HCT116 (cell line): ENCODE measurements at regions not wholly inside any gene's neighbourhood (a gene's known extent, or its start where the extent isn't known, plus 50 kb on each side); places are given as distances from the start of the nearest gene placed in this dataset.

Experiments
- ATAC-seq: fragments of 200-7000 bp; cut with Tn5 transposase; 2 replicates; pipeline ENCODE4 v1.9.1; 2020; ENCODE audit warnings: mild to moderate bottlenecking, moderate library complexity
- BruUV-seq: library from RNA; stranded (reverse); fragments of 400-500 nt; replicated peaks from 2 replicates; lab custom pipeline; 2021; lab: Mats Ljungman, UMichigan
- CTCF ChIA-PET: fragments of 300-600 bp; sonication (Branson Sonifier 250); formaldehyde crosslinking; loops from one replicate; lab custom pipeline; 2021; ENCODE audit warnings: antibody characterized with exemption; lab: Charles Lee
- POLR2A ChIA-PET: fragments of 300-600, 350-600 bp; sonication (Branson Sonifier 250); formaldehyde crosslinking; loops from one replicate; lab custom pipeline; 2021; ENCODE audit warnings: antibody characterized with exemption; lab: Charles Lee
- RAD21 ChIA-PET, 2 experiments: fragments of 300-600 bp; sonication (Branson Sonifier 250); formaldehyde crosslinking; loops; one replicate each; lab custom pipeline; 2023; ENCODE audit warnings: low total read pairs in 2 of 2; ENCODE audit not compliant: uncharacterized antibody in 2 of 2, unreplicated experiment in 2 of 2, low non-redundant PET in 1 of 2; lab: Charles Lee
- DNase-seq: peaks from one replicate; pipeline ENCODE4 v3.0.0-alpha.2; 2010; ENCODE audit warnings: low read depth, low spot score
- H2AFZ ChIP-seq: fragments of 200-600 bp; shearing (Covaris generic), sonication (generic); 2 replicates; pipeline ENCODE4 v1.6.1; 2017; ENCODE audit warnings: low read depth, mixed run types, mixed read lengths, antibody characterized with exemption, low read length; ENCODE audit not compliant: poor library complexity, severe bottlenecking
- H3K27ac ChIP-seq: 2 replicates; pipeline ENCODE4 v1.5.1; 2012; ENCODE audit warnings: low read depth, low read length
- H3K27me3 ChIP-seq: fragments of 200-600 bp; sonication (generic); 2 replicates; pipeline ENCODE4 v1.6.1; 2016; ENCODE audit warnings: mixed run types, low read length, mixed read lengths; ENCODE audit not compliant: insufficient read depth
- H3K36me3 ChIP-seq, 2 experiments: fragments of 200-500 bp in 1 of 2; fragments of 200-600 bp in 1 of 2; sonication (Bioruptor generic) in 1 of 2; sonication (generic) in 1 of 2; 2 replicates each; pipeline versions ENCODE4 v1.5.1 to v1.6.1; 2014 to 2016; ENCODE audit warnings: low read length in 2 of 2, inconsistent platforms in 1 of 2, mixed read lengths in 1 of 2, mixed run types in 1 of 2; ENCODE audit not compliant: insufficient read depth in 2 of 2, control insufficient read depth in 1 of 2
- H3K4me1 ChIP-seq, 2 experiments: fragments of 200-600 bp in 1 of 2; sonication (generic) in 1 of 2; 2 replicates each; pipeline versions ENCODE4 v1.5.1 to v1.6.1; 2012 to 2017; ENCODE audit warnings: low read length in 2 of 2, inconsistent platforms in 1 of 2, mild to moderate bottlenecking in 1 of 2, mixed read lengths in 1 of 2, mixed run types in 1 of 2, moderate library complexity in 1 of 2; ENCODE audit not compliant: insufficient read depth in 2 of 2, control insufficient read depth in 1 of 2
- H3K4me2 ChIP-seq: fragments of 200-600 bp; sonication (generic); 2 replicates; pipeline ENCODE4 v1.6.1; 2017; ENCODE audit warnings: mixed run types, low read length, mixed read lengths
- H3K4me3 ChIP-seq, 2 experiments: fragments of 200-600 bp in 1 of 2; sonication (generic) in 1 of 2; replicated peaks in 1 of 2; 2 replicates each; pipeline ENCODE4 v1.5.1; 2011 to 2016; ENCODE audit warnings: low read length in 2 of 2, control low read depth in 1 of 2, low read depth in 1 of 2, mild to moderate bottlenecking in 1 of 2, mixed read lengths in 1 of 2, mixed run types in 1 of 2
- H3K79me2 ChIP-seq: fragments of 200-600 bp; sonication (generic); 2 replicates; pipeline ENCODE4 v1.6.1; 2017; ENCODE audit warnings: mild to moderate bottlenecking, mixed run types, low read length, moderate library complexity, mixed read lengths; ENCODE audit not compliant: insufficient read depth
- H3K9ac ChIP-seq: fragments of 200-600 bp; sonication (generic); 2 replicates; pipeline ENCODE4 v1.6.1; 2016; ENCODE audit warnings: low read length, mixed read lengths
- H3K9me2 ChIP-seq: fragments of 200-600 bp; sonication (generic), shearing (Covaris generic); 2 replicates; pipeline ENCODE4 v1.6.1; 2017; ENCODE audit warnings: mixed run types, mild to moderate bottlenecking, moderate library complexity; ENCODE audit not compliant: insufficient read depth
- H3K9me3 ChIP-seq, 2 experiments: fragments of 200-500 bp in 1 of 2; fragments of 200-600 bp in 1 of 2; sonication (Bioruptor generic) in 1 of 2; sonication (generic) in 1 of 2; 2 replicates each; pipeline ENCODE4 v1.6.1; 2014 to 2017; ENCODE audit warnings: low read length in 2 of 2, mixed read lengths in 2 of 2, inconsistent platforms in 1 of 2, low read depth in 1 of 2, mild to moderate bottlenecking in 1 of 2, mixed run types in 1 of 2, moderate library complexity in 1 of 2; ENCODE audit not compliant: control insufficient read depth in 1 of 2, insufficient read depth in 1 of 2
- H4K20me1 ChIP-seq: fragments of 200-600 bp; sonication (generic), shearing (Covaris generic); 2 replicates; pipeline ENCODE4 v1.6.1; 2017; ENCODE audit warnings: mixed run types, mild to moderate bottlenecking, moderate library complexity; ENCODE audit not compliant: insufficient read depth
- CEBPB ChIP-seq: IDR thresholded peaks from 2 replicates; pipeline ENCODE4 v1.6.1; 2012; ENCODE audit warnings: low read depth
- ELF1 ChIP-seq: IDR thresholded peaks from 2 replicates; pipeline ENCODE4 v1.6.1; 2012; ENCODE audit warnings: low read depth, borderline replicate concordance
- POLR2A ChIP-seq: IDR thresholded peaks from 2 replicates; pipeline ENCODE4 v1.7.0; 2011; ENCODE audit warnings: borderline replicate concordance; ENCODE audit not compliant: insufficient read depth, insufficient read length; ENCODE audit errors: extremely low read depth
- RAD21 ChIP-seq: IDR thresholded peaks from 2 replicates; pipeline ENCODE4 v1.6.1; 2012; ENCODE audit warnings: low read depth, mild to moderate bottlenecking
- SP1 ChIP-seq: IDR thresholded peaks from 2 replicates; pipeline ENCODE4 v1.6.1; 2012; ENCODE audit warnings: low read depth
- SRF ChIP-seq: IDR thresholded peaks from 2 replicates; pipeline ENCODE4 v1.6.1; 2012; ENCODE audit warnings: low read depth
- YY1 ChIP-seq: IDR thresholded peaks from 2 replicates; pipeline ENCODE4 v1.6.1; 2011; ENCODE audit warnings: low read length, low read depth, moderate library complexity, mild to moderate bottlenecking; ENCODE audit not compliant: insufficient replicate concordance; ENCODE audit errors: extremely low read depth
- ZFX ChIP-seq: fragments of 450-650 bp; IDR thresholded peaks from 2 replicates; pipeline ENCODE4 v1.6.1; 2017
- intact Hi-C: fragments of 100-400 bp; cut with micrococcal nuclease; formaldehyde crosslinking; loops from 2 replicates; pipeline ENCODE4 v1.10.0; 2022
- TF ChIP-seq, protein P1 (sequence below): IDR thresholded peaks from 2 replicates; pipeline ENCODE4 v1.6.1; 2012
- TF ChIP-seq, protein P2 (sequence below), 3 experiments: fragments of 200-600 bp in 1 of 3; sonication (generic) in 1 of 3; IDR thresholded peaks in 2 of 3; conservative IDR thresholded peaks in 1 of 3; 2 replicates each; pipeline ENCODE4 v1.5.1; 2012 to 2017; ENCODE audit warnings: low read depth in 2 of 3, low read length in 2 of 3, antibody characterized with exemption in 1 of 3, borderline replicate concordance in 1 of 3, control low read depth in 1 of 3, mild to moderate bottlenecking in 1 of 3, mixed read lengths in 1 of 3, mixed run types in 1 of 3, moderate library complexity in 1 of 3; ENCODE audit not compliant: insufficient read depth in 1 of 3

DNA sequence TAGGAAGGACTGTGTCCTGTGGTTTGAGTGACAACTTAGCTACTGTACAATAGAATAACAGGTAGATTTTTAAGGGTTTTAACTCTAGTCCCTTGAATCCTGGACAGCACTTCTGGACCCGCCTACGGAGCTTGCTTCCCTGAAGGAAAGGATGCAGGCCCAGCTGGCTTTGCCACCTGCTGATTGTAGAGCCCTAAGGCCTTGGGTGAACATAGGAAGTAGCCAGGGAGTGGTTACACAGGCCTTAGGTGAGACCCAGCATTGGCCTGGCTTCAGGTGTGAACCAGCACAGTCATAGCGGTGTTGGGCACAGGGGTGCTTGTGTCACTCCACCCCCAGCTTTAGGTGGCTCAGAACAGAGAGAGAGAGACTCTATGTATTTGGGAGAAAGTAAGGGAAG lies 413.5 kb downstream of the GRIA2 start:
- DNase-seq (no peak), ATAC-seq (no peak)
- H3K79me2 ChIP-seq: no peaks in the 10 kb centered on the region
- no peak overlapping the region for H3K4me2 ChIP-seq
- H2AFZ ChIP-seq: no peak overlapping the region
- no peaks in the 10 kb centered on the region for H3K4me1 ChIP-seq
- no peaks in the 10 kb centered on the region for H3K27me3 ChIP-seq
- no TSS peak for BruUV-seq
- no peak overlapping the region for H3K27ac ChIP-seq
- ChIA-PET CTCF (no interaction called here), POLR2A (no interaction called here), RAD21 (no interaction called here)
- TF ChIP-seq, protein P1, sequence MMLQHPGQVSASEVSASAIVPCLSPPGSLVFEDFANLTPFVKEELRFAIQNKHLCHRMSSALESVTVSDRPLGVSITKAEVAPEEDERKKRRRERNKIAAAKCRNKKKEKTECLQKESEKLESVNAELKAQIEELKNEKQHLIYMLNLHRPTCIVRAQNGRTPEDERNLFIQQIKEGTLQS: no peak
- TF ChIP-seq ZFX (no peak), CEBPB (no peak), YY1 (no peak), ELF1 (no peak), POLR2A (no peak), SRF (no peak), RAD21 (no peak), SP1 (no peak)
- TF ChIP-seq, protein P2, sequence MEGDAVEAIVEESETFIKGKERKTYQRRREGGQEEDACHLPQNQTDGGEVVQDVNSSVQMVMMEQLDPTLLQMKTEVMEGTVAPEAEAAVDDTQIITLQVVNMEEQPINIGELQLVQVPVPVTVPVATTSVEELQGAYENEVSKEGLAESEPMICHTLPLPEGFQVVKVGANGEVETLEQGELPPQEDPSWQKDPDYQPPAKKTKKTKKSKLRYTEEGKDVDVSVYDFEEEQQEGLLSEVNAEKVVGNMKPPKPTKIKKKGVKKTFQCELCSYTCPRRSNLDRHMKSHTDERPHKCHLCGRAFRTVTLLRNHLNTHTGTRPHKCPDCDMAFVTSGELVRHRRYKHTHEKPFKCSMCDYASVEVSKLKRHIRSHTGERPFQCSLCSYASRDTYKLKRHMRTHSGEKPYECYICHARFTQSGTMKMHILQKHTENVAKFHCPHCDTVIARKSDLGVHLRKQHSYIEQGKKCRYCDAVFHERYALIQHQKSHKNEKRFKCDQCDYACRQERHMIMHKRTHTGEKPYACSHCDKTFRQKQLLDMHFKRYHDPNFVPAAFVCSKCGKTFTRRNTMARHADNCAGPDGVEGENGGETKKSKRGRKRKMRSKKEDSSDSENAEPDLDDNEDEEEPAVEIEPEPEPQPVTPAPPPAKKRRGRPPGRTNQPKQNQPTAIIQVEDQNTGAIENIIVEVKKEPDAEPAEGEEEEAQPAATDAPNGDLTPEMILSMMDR (IDR thresholded peaks at IDR 0.05 in 2 of 3, conservative IDR thresholded peaks at IDR 0.05 in 1 of 3; ENCODE audit: borderline replicate concordance in 1 of 3, insufficient read depth in 1 of 3, low read depth in 2 of 3, low read length in 2 of 3): no peak
- no peak overlapping the region for H3K4me3 ChIP-seq
- intact Hi-C loops: no loop called here
- no peaks in the 10 kb centered on the region for H3K9me3 ChIP-seq
- no peaks in the 10 kb centered on the region for H4K20me1 ChIP-seq
- no peak overlapping the region for H3K9ac ChIP-seq
- no peaks in the 10 kb centered on the region for H3K9me2 ChIP-seq
- no peaks in the 10 kb centered on the region for H3K36me3 ChIP-seq
